ENCODE measurements at regions not wholly inside any gene's neighbourhood (a gene's known extent, or its start where the extent isn't known, plus 50 kb on each side); places are given as distances from the start of the nearest gene placed in this dataset.

GRCh38 chr6:44530910-44531234 is 143.4 kb downstream of the CDC5L start:
- no peak overlapping the region for H3K4me3 ChIP-seq (ENCODE audit: low read depth, low read length)
- no peak for DNase-seq (ENCODE audit: low read depth)
- TF ChIP-seq, protein P1, sequence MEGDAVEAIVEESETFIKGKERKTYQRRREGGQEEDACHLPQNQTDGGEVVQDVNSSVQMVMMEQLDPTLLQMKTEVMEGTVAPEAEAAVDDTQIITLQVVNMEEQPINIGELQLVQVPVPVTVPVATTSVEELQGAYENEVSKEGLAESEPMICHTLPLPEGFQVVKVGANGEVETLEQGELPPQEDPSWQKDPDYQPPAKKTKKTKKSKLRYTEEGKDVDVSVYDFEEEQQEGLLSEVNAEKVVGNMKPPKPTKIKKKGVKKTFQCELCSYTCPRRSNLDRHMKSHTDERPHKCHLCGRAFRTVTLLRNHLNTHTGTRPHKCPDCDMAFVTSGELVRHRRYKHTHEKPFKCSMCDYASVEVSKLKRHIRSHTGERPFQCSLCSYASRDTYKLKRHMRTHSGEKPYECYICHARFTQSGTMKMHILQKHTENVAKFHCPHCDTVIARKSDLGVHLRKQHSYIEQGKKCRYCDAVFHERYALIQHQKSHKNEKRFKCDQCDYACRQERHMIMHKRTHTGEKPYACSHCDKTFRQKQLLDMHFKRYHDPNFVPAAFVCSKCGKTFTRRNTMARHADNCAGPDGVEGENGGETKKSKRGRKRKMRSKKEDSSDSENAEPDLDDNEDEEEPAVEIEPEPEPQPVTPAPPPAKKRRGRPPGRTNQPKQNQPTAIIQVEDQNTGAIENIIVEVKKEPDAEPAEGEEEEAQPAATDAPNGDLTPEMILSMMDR (IDR thresholded peaks at IDR 0.05; ENCODE audit: control insufficient read depth, extremely low read depth, insufficient read depth) = no peak

DNA sequence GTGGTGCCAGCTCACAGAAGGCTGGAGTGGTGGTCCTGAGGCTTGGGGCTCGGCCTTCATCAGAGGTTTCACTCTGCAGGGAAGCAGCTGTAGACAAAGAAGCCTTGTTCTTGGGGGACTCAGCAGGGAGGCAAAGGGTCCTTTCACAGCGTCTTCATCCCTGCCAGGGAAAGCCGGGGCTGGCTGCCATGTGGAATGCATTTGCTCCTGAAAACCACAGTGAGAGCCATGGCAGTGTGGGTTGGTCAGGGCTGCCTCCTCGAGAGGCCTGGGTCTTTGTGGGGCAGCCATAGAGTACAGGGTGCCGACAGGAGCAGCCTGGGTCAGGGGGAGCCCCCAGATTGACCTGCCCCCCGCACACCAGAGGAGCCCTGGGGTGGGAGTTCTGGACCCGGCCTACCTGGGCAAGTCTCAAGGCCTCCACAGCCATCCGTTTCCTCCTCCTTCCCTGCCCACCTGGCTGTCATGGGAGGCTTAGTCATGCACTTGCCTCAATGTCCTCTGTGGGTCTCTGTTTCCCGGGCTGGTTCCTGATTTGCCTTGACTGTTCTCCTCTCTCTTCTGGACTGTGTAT is 144.0 kb downstream of the CDC5L start:
- TF ChIP-seq, protein P1 (IDR thresholded peaks at IDR 0.05; ENCODE audit: control insufficient read depth, extremely low read depth, insufficient read depth) = no peak
- no peak for DNase-seq (ENCODE audit: low read depth)
- H3K4me3 ChIP-seq (ENCODE audit: low read depth, low read length) = no peak overlapping the region

- TF ChIP-seq, protein P1 (IDR thresholded peaks at IDR 0.05; ENCODE audit: control insufficient read depth, extremely low read depth, insufficient read depth) = no peak
- H3K4me3 ChIP-seq (ENCODE audit: low read depth, low read length) = no peak overlapping the region
- no peak for DNase-seq (ENCODE audit: low read depth)
Measured at GRCh38 chr6:44533421-44533820, 145.9 kb downstream of the CDC5L start.

- TF ChIP-seq, protein P1 (IDR thresholded peaks at IDR 0.05; ENCODE audit: control insufficient read depth, extremely low read depth, insufficient read depth) = no peak
- DNase-seq (ENCODE audit: low read depth) = no peak
- H3K4me3 ChIP-seq (ENCODE audit: low read depth, low read length) = no peak overlapping the region
Measured at GRCh38 chr6:44534291-44534690, 146.8 kb downstream of the CDC5L start.

DNA sequence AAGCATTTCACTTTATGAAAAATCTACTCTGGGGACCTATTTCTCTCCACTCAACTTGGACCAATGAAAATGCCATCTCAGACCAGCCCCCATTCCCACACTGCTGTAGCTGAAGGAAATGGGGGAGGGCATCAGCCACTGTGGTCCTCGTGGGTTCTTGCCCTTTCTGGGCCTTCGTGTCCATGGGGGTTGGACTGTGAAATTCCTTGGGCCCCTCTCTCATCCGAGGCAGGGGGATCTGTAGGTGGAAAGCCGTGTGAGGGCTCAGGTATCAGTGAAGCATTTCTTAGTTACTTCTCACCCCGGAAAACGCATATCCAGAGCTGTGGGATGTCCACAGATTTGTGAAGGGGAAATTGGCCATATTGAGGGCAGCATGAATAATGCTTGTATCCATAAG is 147.9 kb downstream of the CDC5L start:
- TF ChIP-seq, protein P1 (IDR thresholded peaks at IDR 0.05; ENCODE audit: control insufficient read depth, extremely low read depth, insufficient read depth) = no peak
- DNase-seq (ENCODE audit: low read depth) = no peak
- no peak overlapping the region for H3K4me3 ChIP-seq (ENCODE audit: low read depth, low read length)

DNA sequence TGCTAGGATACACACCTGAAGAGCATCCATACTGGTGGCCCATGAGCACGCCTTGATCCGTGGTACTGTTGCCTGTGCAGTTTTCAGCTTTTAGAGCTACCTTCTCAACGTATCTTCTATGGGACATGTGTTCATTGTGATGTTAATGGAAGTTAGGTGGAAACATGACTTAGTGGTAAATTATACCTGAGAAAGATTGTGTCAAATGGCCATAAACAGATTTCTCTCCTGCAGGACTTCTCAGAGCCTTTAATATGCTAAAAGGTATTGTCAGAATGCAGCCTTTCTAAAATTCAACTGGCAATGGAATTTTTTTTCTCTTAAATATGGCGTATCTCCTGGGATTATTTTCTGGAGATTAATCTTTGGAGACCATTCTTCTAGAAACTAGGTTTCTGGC is 148.5 kb downstream of the CDC5L start:
- no peak overlapping the region for H3K4me3 ChIP-seq (ENCODE audit: low read depth, low read length)
- TF ChIP-seq, protein P1 (IDR thresholded peaks at IDR 0.05; ENCODE audit: control insufficient read depth, extremely low read depth, insufficient read depth) = no peak

GRCh38 chr6:44537306-44538049 is 150.0 kb downstream of the CDC5L start:
- TF ChIP-seq, protein P1 (IDR thresholded peaks at IDR 0.05; ENCODE audit: control insufficient read depth, extremely low read depth, insufficient read depth) = no peak
- DNase-seq (ENCODE audit: low read depth) = no peak
- no peak overlapping the region for H3K4me3 ChIP-seq (ENCODE audit: low read depth, low read length)

More for the DNA sequence above, 148.5 kb downstream of the CDC5L start:
- no peak for DNase-seq (ENCODE audit: low read depth)

Measured in LNCaP clone FGC (cell line).